ENCODE measurements at regions not wholly inside any gene's neighbourhood (a gene's known extent, or its start where the extent isn't known, plus 50 kb on each side); places are given as distances from the start of the nearest gene placed in this dataset.

- TF ChIP-seq FOXJ3 (CRISPR knock-in tag; IDR thresholded peaks at IDR 0.05), result no peak
- TF ChIP-seq RFX5 (IDR thresholded peaks at IDR 0.05; ENCODE audit: low read length), result no peak
These were observed 71.3 kb upstream of the SPRY1 start (continued) for GRCh38 chr4:123325241-123325681.

GRCh38 chr4:123327346-123327745 lies 69.2 kb upstream of the SPRY1 start:
- CTCF ChIA-PET, result no interaction called here

GRCh38 chr4:123327846-123328429 lies 68.7 kb upstream of the SPRY1 start:
- TF ChIP-seq POLR2AphosphoS5 (IDR thresholded peaks at IDR 0.05; ENCODE audit: low read depth, low read length) (no peak), TCF12 (IDR thresholded peaks at IDR 0.05) (peak; percentile 6; the same call in 1 of the 2 replicates)
- Histone ChIP-seq H3K4me3 (ENCODE audit: low read depth in 2 of 2, low read length in 1 of 2) (no peak overlapping the region), H3K9ac (no peak overlapping the region), H3K9me3 (no peaks in the 10 kb centered on the region), H3K4me2 (no peak overlapping the region), H3K9me2 (no peaks in the 10 kb centered on the region), H3F3A (replicated peaks; ENCODE audit: insufficient read depth) (no peaks in the 10 kb centered on the region), H3K27me3 (ENCODE audit: insufficient read depth) (no peaks in the 10 kb centered on the region), H3K4me1 (ENCODE audit: control insufficient read depth in 1 of 2, insufficient read depth in 2 of 2, low read depth in 1 of 2, low read length in 1 of 2) (no peaks in the 10 kb centered on the region), H3K79me2 (ENCODE audit: insufficient read depth) (no peaks in the 10 kb centered on the region), H3K27ac (ENCODE audit: low read depth in 2 of 2, low read length in 1 of 2) (no peak overlapping the region), H2AFZ (ENCODE audit: low read depth) (no peak overlapping the region), H3K36me3 (replicated peaks in 1 of 2; ENCODE audit: control insufficient read depth in 1 of 2, insufficient read depth in 2 of 2, low read length in 1 of 2) (no peaks in the 10 kb centered on the region), H4K20me1 (ENCODE audit: insufficient read depth) (no peaks in the 10 kb centered on the region)
- no peak for DNase-seq
- WGBS (ENCODE audit: low lambda C conversion rate), result 46% methylated on average over 3 of the region's 3 CpGs
- ChIA-PET POLR2A (no interaction called here), CTCF (no interaction called here)

More at GRCh38 chr4:123327346-123327745, 69.2 kb upstream of the SPRY1 start:
- POLR2A ChIA-PET, result no interaction called here
- Histone ChIP-seq H3K4me1 (ENCODE audit: control insufficient read depth in 1 of 2, insufficient read depth in 2 of 2, low read depth in 1 of 2, low read length in 1 of 2) (no peaks in the 10 kb centered on the region), H3K4me3 (ENCODE audit: low read depth in 2 of 2, low read length in 1 of 2) (no peak overlapping the region), H3K27ac (ENCODE audit: low read depth in 2 of 2, low read length in 1 of 2) (peak overlapping the region in 1 of 2 experiments; percentile 12; a peak in 1 of 4 replicates), H3K9me3 (no peaks in the 10 kb centered on the region), H3F3A (replicated peaks; ENCODE audit: insufficient read depth) (no peaks in the 10 kb centered on the region), H4K20me1 (ENCODE audit: insufficient read depth) (no peaks in the 10 kb centered on the region), H3K9me2 (no peaks in the 10 kb centered on the region), H2AFZ (ENCODE audit: low read depth) (no peak overlapping the region), H3K9ac (no peak overlapping the region), H3K79me2 (ENCODE audit: insufficient read depth) (no peaks in the 10 kb centered on the region), H3K27me3 (ENCODE audit: insufficient read depth) (no peaks in the 10 kb centered on the region), H3K4me2 (no peak overlapping the region), H3K36me3 (replicated peaks in 1 of 2; ENCODE audit: control insufficient read depth in 1 of 2, insufficient read depth in 2 of 2, low read length in 1 of 2) (no peaks in the 10 kb centered on the region)
- TF ChIP-seq FOXJ3 (CRISPR knock-in tag; IDR thresholded peaks at IDR 0.05), result no peak
- TF ChIP-seq MAX (IDR thresholded peaks at IDR 0.05; ENCODE audit: low read depth), result no peak
- TF ChIP-seq EZH2phosphoT487 (IDR thresholded peaks at IDR 0.05; ENCODE audit: borderline replicate concordance, low read depth), result no peak
- TF ChIP-seq CHD2 (IDR thresholded peaks at IDR 0.05; ENCODE audit: low read length, partially characterized antibody), result no peak
- TF ChIP-seq PBX3 (IDR thresholded peaks at IDR 0.05), result no peak
- TF ChIP-seq EP300 (IDR thresholded peaks at IDR 0.05; ENCODE audit: borderline replicate concordance in 1 of 2, low read depth in 1 of 2, low read length in 1 of 2), result no peak
- no peak for TF ChIP-seq USF1 (IDR thresholded peaks at IDR 0.05; ENCODE audit: borderline replicate concordance, low read depth)
- no peak for TF ChIP-seq FOSL2 (IDR thresholded peaks at IDR 0.05; ENCODE audit: borderline replicate concordance, low read depth)
- no peak for TF ChIP-seq ELF1 (IDR thresholded peaks at IDR 0.05)
- TF ChIP-seq TAF1 (IDR thresholded peaks at IDR 0.05; ENCODE audit: borderline replicate concordance, low read depth, low read length), result no peak
- WGBS (ENCODE audit: low lambda C conversion rate), result 70% methylated on average over 4 of the region's 4 CpGs
- DNase-seq, result no peak

All from SK-N-SH (cell line).